COLO668 (cell line): ENCODE measurements at regions not wholly inside any gene's neighbourhood (a gene's known extent, or its start where the extent isn't known, plus 50 kb on each side); places are given as distances from the start of the nearest gene placed in this dataset.
"Not testable (repeated sequence)": the region's sequence is repeated elsewhere in the genome, so short reads cannot be mapped to it uniquely, and the experiment has no call there.

ENCODE experiments used
- DNase-seq: peaks from one replicate; lab custom pipeline; 2025; ENCODE audit not compliant: unreplicated experiment; lab: John Stamatoyannopoulos, UW

DNA sequence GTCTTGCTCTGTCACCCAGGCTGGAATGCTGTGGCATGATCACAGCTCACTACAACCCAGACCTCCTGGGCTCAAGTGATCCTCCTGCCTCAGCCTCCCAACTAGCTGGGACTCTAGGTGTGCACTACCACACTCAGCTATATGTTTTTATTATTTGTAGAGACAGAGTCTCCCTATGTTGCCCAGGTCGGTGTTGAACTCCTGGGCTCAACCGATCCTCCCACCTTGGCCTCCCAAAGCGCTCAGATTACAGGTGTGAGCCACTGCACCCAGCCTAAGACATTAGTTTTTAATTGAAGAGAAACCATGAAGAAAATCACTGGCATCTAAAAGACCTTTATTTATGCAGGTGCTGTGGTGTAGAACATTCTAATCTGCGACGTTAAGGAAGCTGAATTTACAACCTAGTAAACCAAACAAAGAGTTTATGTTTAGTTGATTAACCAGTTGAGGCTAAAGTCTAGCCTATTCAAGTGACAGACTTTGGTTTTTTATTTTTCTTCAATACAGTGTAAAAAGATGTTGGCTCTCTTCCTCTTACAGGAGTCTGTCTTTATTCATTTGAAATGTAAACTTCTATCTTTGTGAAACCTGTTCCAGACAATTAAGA is 52.5 kb upstream of the NBL1 start:
- DNase-seq: no peak

DNA sequence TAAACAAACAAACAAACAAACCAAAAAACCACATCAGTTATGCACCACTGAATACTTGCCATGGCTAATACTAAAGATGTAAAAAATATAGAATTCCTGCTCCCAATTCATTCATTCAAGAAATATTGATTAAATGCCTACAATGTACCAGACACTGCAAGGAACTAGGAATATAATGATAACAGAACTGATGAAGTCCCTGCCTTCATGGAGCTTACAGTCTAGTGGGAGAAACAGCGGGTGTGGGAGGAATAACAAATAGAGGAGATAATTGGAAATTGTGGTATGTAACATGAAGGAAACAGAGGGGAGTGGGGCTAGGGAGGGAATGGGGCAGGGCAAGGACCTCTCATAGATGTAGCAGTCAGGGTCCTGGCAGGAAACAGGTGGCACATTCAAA is 58.6 kb upstream of the NBL1 start:
- DNase-seq: no peak

DNA sequence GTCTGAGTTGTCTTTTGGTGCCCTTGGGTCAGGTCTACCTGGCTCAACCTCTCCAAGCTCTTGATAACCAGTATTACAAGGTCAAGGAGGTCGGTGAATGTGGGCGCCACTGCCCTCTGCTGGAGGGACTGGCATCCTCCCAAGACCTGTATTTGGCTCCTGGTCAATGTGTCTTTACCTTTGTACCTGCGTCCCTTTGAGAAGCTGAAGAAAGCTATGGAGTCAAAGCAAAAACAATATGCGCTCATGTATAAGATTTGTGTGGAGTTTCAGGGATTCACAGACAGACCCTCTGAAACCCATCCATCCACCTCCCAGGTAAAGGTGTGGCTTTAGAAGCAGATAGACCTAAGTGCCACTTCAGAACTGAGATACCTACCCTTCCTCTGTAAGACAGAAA is 61.8 kb upstream of the NBL1 start:
- DNase-seq: peak; percentile 73

DNA sequence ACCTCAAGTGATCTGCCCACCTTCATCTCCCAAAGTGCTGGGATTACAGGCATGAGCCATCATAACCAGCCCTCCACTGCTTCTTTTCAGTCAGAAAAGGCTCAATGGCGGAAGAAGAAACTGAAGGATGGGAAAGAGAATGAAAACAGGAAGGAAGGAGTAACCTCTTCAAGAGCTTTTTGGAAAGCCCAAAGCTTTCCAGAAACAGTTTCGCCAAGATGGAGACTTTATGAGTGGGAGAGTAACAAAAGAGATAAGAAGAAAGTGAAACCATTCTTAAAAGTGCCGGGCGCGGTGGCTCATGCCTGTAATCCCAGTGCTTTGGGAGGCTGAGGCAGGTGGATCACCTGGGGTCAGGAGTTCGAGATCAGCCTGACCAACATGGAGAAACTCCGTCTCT is 62.7 kb upstream of the NBL1 start:
- DNase-seq: no peak

DNA sequence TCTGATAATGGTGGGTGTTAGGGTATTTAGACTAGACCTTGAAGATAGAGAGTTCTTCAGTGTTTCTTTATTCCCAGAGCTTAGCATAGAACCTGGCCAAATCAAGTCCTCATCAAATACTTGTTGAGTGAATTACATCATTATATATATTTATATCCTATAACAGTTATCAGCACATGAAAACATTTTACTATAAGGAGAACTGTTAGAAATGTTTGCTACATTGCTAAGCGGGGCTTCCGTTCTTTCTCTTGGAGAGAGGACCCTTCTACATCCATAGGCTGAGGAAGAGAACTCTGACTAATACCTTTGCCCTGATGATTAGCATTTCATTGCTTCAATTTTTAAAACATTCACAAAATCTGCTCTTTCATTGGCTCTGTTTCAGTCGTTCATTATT is 66.5 kb upstream of the NBL1 start:
- DNase-seq: no peak

DNA sequence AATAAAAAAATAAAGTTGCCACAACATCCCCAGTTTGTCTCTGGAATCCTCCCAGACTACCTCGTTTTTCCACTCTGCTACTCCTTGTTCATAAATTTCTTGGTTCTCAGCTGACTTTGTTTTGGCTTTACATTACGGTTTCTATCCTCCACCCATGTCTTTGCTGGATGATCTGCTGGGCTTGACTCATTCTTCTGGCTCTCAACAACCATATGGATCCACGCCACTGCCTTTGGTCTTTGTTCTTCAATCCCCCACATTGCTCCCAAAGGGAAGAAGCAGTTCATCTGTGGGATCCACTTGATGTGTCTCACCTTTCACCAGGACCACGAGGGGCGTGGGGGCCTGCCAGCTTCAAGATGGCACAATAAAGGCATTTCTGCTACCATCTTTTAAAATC is 67.1 kb upstream of the NBL1 start:
- DNase-seq: no peak

DNA sequence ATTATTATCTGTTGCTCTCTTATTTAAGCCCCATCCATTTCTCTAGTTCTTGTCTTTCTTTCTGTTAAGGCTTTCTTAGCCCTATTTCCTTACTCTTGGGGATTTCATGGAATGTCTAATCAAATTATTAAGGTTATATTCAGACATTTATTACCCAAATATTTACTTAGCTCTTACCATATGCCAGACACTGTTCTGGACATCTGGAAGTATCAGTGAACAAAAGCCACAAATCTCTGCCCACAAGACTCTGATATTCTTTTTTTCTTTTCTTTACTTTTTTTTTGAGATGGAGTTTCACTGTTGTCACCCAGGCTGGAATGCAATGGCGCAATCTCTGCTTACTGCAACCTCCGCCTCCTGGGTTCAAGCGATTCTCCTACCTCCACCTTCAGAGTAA is 74.3 kb upstream of the NBL1 start:
- no peak for DNase-seq

DNA sequence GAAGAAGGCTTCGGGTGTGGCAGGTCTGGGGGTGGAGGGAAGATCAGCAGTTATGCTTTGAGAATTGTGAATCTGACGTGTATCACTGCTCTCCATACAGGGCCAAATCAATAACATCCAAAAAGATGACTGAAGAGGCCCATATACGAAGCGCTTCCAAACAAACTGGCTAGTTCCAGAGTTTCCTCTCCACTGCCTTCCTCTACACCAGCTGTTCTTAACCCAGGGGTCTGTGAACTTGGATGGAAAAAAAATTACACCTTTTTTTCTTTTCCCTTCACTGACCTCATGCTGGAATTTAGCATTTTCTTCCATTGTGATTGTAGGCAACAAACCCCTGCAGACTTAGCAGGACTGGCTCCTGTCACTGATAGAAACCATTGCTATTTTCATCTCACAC is 77.1 kb upstream of the NBL1 start:
- no peak for DNase-seq

DNA sequence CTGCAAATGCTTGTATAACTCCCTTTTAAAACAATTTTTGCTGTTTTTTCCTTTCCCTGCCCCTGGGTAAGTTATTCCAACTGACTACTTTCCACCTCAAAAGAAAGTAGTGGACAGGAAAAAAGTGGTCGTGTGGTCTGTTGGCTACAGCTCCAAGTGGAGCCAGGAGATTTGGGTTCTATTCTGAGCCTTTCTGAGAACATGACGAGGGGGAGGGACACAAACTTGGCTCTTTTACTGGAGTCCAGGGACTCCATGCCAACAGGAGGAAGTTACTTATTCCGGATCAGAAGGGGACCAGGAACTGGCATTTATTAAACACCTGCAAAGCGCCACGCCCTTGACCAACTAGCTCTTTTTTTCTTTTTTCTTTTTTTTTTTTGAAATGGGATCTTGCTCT is 79.0 kb upstream of the CAPZB start:
- no peak for DNase-seq

DNA sequence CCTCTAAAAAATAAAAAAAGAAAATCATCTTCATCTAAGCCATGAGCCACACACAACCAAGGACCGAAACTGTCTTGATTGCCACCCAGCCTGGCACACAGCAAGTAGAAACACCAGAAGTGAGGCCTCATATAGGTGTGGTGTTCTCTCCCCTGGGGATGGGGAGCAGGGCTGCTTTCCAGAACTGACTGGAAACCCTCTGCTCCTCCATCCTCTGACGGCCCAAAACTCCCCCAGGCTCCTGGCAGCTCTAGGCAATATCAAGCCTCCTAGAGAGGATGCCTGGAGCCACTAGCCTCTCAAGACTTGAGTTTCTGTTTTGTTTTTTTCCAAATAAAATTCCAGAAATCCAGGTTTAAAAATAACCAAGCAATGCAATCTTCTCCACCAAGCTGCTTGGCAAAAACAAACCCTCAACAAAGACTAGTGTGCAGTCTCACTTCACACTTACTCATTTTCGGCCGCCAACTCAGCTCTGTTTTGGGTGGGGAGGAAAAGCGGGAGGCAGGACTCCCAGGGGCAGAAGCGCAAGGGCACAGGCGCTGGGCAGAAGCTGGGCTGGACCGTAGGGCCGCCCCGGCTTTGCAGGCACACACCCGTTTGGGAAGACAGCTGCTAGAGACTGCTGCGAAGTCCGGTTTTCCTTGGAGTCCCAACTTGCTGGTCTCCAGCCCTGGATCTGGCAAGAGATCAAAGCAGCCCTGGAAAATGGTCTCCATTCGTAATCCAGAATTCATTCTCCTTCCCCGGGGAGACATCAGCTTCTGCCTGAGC is 78.2 kb upstream of the CAPZB start:
- no peak for DNase-seq

DNA sequence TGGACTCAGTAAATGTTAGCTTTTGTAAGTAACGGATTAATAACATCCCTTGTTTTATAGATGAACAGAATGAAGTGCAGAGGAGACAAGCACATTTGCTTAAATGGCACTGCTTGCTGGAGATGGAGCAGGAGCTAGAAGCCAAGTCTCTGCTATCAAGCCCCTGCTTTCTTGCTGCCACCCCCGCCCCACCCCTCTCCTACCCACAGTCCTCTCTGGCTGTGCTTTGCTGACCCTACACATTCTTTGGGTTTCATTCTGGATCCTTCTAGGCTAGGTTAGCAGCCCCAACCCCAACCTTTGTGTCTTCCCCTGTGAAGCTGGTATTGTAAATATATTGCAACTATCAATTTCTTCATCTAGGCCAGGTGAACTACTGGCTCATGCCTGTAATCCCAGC is 77.5 kb upstream of the CAPZB start:
- DNase-seq: no peak

DNA sequence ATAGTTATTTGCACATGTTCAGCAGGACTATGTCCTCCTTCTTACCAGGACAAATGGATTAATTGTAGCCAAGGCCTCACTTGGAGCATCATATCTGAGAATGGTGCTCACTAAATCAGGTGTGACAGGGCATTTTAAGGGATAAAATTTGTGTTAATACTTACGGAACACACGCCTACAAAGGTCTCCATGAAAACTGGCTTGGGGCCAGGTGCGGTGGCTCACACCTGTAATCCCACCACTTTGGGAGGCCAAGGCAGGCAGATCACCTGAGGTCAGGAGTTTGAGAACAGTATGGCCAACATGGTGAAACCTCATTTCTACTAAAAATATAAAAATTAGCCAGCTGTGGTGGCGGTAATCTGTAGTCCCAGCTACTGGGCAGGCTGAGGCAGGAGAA is 75.1 kb upstream of the CAPZB start:
- DNase-seq: no peak

DNA sequence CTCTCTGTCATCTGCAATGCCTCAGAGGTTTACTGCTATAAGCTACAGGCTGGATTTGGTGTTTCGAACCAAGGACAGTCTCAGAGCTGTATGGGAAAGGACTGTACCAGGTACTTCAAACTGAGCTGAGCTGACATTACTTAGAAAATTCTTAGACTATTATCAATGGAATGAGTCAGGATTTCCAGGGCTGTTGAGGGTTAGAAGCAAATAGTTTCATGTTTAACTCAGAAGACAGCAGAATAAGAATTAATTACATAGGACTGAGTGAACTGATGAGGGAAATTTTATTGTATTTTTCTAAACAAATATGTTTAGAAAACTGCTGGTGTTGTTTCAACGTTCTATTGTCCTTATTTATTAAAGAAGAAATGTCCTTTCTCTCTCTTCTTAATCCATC is 74.3 kb upstream of the CAPZB start:
- no peak for DNase-seq

DNA sequence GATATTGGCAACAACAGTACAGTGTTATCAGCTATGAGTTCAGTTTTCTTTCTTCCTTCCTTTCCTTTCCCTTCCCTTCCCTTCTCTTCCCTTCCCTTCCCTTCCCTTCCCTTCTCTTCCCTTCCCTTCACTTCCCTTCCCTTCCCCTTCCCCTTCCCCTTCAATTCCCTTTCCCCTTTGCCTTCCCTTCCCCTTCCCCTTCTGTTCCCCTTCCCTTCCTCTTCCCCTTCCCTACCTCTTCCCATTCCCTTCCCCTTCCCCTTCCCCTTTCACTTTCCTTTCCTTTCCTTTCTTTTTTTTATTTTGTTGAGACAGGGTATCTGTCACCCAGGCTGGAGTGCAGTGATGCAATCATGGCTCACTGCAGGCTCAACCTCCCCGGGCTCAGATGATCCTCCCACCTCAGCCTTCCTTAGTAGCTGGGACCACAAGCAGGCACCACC is 72.3 kb upstream of the CAPZB start:
- DNase-seq: no peak

DNA sequence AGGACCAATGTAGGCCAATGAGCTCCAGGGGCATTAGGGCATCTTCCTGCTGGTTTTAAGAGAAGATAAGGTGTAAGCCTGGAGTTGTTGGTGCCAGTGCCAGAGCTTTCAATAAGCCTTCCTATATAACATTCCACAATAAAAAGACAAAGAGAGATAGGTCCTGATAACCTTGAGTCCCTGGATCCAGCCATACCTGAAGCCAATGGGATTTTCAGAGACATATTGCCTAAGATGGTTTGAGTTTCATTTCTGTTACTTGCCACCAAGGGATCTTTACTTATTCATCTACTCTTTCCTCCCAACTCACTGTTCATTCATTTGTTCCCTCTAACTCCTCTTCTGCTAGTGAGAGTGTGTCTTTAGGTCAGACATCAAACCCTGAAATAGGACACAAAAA is 68.8 kb upstream of the CAPZB start:
- no peak for DNase-seq

DNA sequence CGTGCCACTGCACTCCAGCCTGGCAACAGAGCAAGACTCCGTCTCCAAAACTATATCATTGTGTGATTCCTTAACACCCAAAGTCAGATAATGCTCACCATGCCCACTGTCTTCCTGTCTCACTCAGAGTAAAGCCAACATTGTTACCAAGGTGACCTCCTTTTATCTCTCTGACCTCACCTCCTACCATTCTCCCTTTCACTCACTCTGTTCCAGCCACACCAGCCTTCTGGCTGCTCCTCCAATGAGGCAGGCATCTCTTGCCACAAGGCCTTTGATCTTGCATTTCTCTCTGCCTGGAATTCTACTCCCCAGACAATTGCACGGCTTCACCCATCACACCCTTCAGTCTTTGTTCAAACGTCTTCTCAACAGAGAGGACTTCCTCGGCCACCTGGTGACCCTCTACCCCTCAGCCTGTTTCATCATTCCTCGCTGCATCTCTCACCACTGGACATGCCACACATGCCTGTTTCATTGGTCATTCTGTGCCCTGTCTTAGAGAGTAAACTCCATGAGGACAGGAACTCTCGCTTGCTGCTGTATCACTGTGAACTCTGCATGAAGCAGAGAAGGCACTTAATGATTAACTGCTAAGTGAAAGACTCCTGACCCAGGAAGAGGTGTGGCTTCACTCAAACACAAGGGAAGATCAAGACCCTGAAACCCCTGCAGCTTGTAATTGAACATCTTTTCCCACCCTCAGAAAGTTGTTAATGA is 67.1 kb upstream of the CAPZB start:
- no peak for DNase-seq

DNA sequence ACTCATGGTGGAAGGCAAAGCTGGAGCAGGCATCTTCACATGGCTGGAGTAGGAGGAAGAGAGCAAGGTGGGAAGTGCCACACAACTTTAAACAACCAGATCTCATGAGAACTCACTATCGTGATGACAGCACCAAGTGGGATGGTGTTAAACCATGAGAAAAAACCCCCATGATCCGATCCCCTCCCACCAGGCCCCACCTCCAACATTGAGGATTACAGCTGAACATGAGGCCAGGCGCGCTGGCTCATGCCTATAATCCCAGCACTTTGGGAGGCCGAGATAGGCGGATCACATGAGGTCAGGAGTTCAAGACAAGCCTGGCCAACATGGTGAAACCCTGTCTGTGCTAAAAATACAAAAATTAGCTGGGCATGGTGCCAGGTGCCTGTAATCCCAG is 66.5 kb upstream of the CAPZB start:
- DNase-seq: not testable (repeated sequence)

DNA sequence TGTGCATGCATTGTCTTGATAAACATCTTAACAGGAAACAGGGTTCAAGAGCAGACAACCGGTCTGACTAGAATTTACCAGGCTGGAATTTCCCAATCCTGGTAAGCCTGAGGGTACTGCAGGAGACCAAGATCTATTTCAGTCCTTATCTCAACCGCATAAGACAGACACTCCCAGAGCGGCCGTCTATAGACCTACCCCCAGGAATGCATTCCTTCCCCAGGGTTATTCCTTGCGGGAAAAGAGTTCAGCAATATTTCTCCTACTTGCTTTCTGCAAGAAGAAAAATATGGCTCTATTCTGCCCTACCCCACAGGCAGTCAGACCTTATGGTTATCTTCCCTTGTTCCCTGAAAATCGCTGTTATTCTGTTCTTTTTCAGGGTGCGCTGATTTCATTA is 65.1 kb upstream of the CAPZB start:
- DNase-seq: not testable (repeated sequence)

DNA sequence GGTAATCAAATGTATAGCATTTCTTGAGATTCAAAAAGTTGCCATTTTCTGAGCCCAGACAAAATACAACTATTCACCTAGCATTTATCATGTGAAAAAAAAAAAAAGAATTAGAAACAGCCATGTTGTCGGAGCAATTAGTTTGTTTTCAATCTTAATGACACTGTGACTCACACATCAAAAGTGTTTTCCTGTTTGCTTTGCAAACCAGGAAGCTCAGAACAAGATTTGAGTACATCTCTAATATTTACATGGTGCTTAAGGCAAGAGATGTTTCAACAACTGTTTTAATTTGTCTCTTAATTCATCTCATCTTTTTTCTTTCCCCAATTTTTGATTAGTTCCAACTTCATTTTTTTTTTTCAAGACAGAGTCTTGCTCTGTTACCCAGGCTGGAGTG is 62.5 kb upstream of the CAPZB start:
- DNase-seq: no peak

DNA sequence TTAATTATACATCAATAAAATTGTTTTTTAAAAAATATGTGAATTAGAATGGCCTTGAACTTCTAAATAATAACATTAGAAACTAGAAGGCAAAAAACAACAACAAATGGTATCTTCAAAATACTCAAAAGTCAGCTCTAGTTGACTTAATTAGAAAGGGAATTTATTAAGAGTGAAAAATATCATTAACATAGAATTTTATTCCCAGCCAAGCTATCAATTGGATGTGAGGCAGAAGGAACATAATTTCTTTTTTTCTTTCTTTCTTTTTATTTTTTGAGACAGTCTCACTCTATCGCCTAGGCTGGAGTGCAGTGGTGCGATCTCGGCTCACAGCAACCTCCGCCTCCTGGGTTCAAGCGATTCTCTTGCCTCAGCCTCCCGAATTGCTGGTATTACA is 51.2 kb upstream of the CAPZB start:
- DNase-seq: no peak

DNA sequence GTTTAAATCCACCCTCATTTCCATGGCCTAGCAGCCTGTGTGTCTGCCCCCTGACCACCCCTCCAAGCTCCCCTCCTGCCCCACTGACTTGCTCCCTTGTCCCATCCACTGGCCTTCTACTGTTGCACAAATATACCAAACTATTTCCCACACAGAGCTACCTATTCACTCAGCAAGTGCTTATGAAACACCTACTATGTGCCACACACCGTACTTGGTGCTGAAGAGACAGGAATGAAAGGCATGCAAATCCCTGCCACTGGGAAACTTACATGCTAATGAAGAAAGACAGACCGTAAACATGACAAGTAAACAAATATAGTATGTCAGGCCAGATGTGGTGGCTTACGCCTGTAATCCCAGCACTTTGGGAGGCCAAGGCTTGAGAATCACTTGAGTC is 49.9 kb upstream of the CAPZB start:
- no peak for DNase-seq
